ENCODE measurements at regions not wholly inside any gene's neighbourhood (a gene's known extent, or its start where the extent isn't known, plus 50 kb on each side); places are given as distances from the start of the nearest gene placed in this dataset.

- no peak overlapping the region for H3K4me3 ChIP-seq
- H3K27me3 ChIP-seq (ENCODE audit: control insufficient read depth in 3 of 3, insufficient read depth in 3 of 3, low read length in 2 of 3), result no peaks in the 10 kb centered on the region
- H3K27ac ChIP-seq (ENCODE audit: low read depth in 1 of 2, low read length in 1 of 2), result no peak overlapping the region
- no peak overlapping the region for H3K9ac ChIP-seq (ENCODE audit: insufficient read depth in 1 of 2, low read length in 2 of 2)
- H3K36me3 ChIP-seq (ENCODE audit: control insufficient read depth in 4 of 4, insufficient read depth in 4 of 4, low read length in 4 of 4), result no peaks in the 10 kb centered on the region
- ATAC-seq (ENCODE audit: insufficient read depth, low FRiP score) (no peak), DNase-seq (no peak)
- no peaks in the 10 kb centered on the region for H3K4me1 ChIP-seq (ENCODE audit: control insufficient read depth in 5 of 5, insufficient read depth in 5 of 5, low read length in 5 of 5)
- H3K9me3 ChIP-seq (ENCODE audit: control insufficient read depth in 4 of 4, insufficient read depth in 3 of 4, low read length in 3 of 4), result peaks cover 0 to 2% (median 0%) of the 10 kb centered on the region in 4 donors
- 81 to 87% methylated on average over 9 of the region's 9 CpGs for WGBS, 2 donors
- TF ChIP-seq CTCF (IDR thresholded peaks at IDR 0.05; ENCODE audit: control extremely low read depth, extremely low read depth), result no peak
Observed at GRCh38 chr9:25025686-25026085, 480.0 kb upstream of the IZUMO3 start.

GRCh38 chr9:25025156-25025555 lies 479.5 kb upstream of the IZUMO3 start:
- H3K27me3 ChIP-seq (ENCODE audit: control insufficient read depth in 3 of 3, insufficient read depth in 3 of 3, low read length in 2 of 3), result no peaks in the 10 kb centered on the region
- peaks cover 0 to 2% (median 0%) of the 10 kb centered on the region in 4 donors for H3K9me3 ChIP-seq (ENCODE audit: control insufficient read depth in 4 of 4, insufficient read depth in 3 of 4, low read length in 3 of 4)
- no peaks in the 10 kb centered on the region for H3K4me1 ChIP-seq (ENCODE audit: control insufficient read depth in 5 of 5, insufficient read depth in 5 of 5, low read length in 5 of 5)
- no peak overlapping the region for H3K9ac ChIP-seq (ENCODE audit: insufficient read depth in 1 of 2, low read length in 2 of 2)
- ATAC-seq (ENCODE audit: insufficient read depth, low FRiP score), result no peak
- no peak for DNase-seq
- no peaks in the 10 kb centered on the region for H3K36me3 ChIP-seq (ENCODE audit: control insufficient read depth in 4 of 4, insufficient read depth in 4 of 4, low read length in 4 of 4)
- no peak for TF ChIP-seq CTCF (IDR thresholded peaks at IDR 0.05; ENCODE audit: control extremely low read depth, extremely low read depth)
- WGBS, 2 donors, result 84 to 85% methylated on average over 5 of the region's 5 CpGs
- H3K27ac ChIP-seq (ENCODE audit: low read depth in 1 of 2, low read length in 1 of 2), result no peak overlapping the region
- no peak overlapping the region for H3K4me3 ChIP-seq

GRCh38 chr9:25017779-25018178 lies 472.1 kb upstream of the IZUMO3 start:
- H3K27me3 ChIP-seq (ENCODE audit: control insufficient read depth in 3 of 3, insufficient read depth in 3 of 3, low read length in 2 of 3), result no peaks in the 10 kb centered on the region
- DNase-seq, result no peak
- no peaks in the 10 kb centered on the region for H3K9me3 ChIP-seq (ENCODE audit: control insufficient read depth in 4 of 4, insufficient read depth in 3 of 4, low read length in 3 of 4)
- no peaks in the 10 kb centered on the region for H3K4me1 ChIP-seq (ENCODE audit: control insufficient read depth in 5 of 5, insufficient read depth in 5 of 5, low read length in 5 of 5)
- TF ChIP-seq CTCF (IDR thresholded peaks at IDR 0.05; ENCODE audit: control extremely low read depth, extremely low read depth), result no peak
- no peak overlapping the region for H3K4me3 ChIP-seq
- no peak overlapping the region for H3K27ac ChIP-seq (ENCODE audit: low read depth in 1 of 2, low read length in 1 of 2)
- no peak for ATAC-seq (ENCODE audit: insufficient read depth, low FRiP score)
- H3K36me3 ChIP-seq (ENCODE audit: control insufficient read depth in 4 of 4, insufficient read depth in 4 of 4, low read length in 4 of 4), result no peaks in the 10 kb centered on the region
- 90 to 91% methylated on average over 1 of the region's 1 CpG for WGBS, 2 donors
- no peak overlapping the region for H3K9ac ChIP-seq (ENCODE audit: insufficient read depth in 1 of 2, low read length in 2 of 2)

GRCh38 chr9:25010027-25010662 lies 464.4 kb upstream of the IZUMO3 start:
- no peak overlapping the region for H3K27ac ChIP-seq (ENCODE audit: low read depth in 1 of 2, low read length in 1 of 2)
- WGBS, 2 donors, result 78 to 86% methylated on average over 2 of the region's 2 CpGs
- DNase-seq (no peak), ATAC-seq (ENCODE audit: insufficient read depth, low FRiP score) (no peak)
- H3K27me3 ChIP-seq (ENCODE audit: control insufficient read depth in 3 of 3, insufficient read depth in 3 of 3, low read length in 2 of 3), result no peaks in the 10 kb centered on the region
- no peaks in the 10 kb centered on the region for H3K4me1 ChIP-seq (ENCODE audit: control insufficient read depth in 5 of 5, insufficient read depth in 5 of 5, low read length in 5 of 5)
- no peak for TF ChIP-seq CTCF (IDR thresholded peaks at IDR 0.05; ENCODE audit: control extremely low read depth, extremely low read depth)
- H3K9me3 ChIP-seq (ENCODE audit: control insufficient read depth in 4 of 4, insufficient read depth in 3 of 4, low read length in 3 of 4), result no peaks in the 10 kb centered on the region
- no peaks in the 10 kb centered on the region for H3K36me3 ChIP-seq (ENCODE audit: control insufficient read depth in 4 of 4, insufficient read depth in 4 of 4, low read length in 4 of 4)
- no peak overlapping the region for H3K4me3 ChIP-seq
- H3K9ac ChIP-seq (ENCODE audit: insufficient read depth in 1 of 2, low read length in 2 of 2), result no peak overlapping the region

Measured in lung (tissue), 11 donors.